Activated T-helper 1 cell treated with anti-CD3 and anti-CD28 coated beads, Interleukin-12 subunit alpha, Interleukin-12 subunit beta, Interleukin-2, Interleukin-4 antibody, amounts not matched to agents 30 ng/mL and 10 ng/mL and 1 ng/mL, durations not matched to agents 14 hours and 24 hours and 36 hours (primary cell): ENCODE measurements at regions not wholly inside any gene's neighbourhood (a gene's known extent, or its start where the extent isn't known, plus 50 kb on each side); places are given as distances from the start of the nearest gene placed in this dataset.

Source experiments
- DNase-seq: peaks from one replicate; pipeline ENCODE4 v3.0.0; 2021; ENCODE audit warnings: low spot score
- H3K27ac Mint-ChIP-seq: one replicate; pipeline ENCODE4 v1.8.0; 2021; ENCODE audit warnings: mild to moderate bottlenecking, mixed read lengths
- H3K27me3 Mint-ChIP-seq: one replicate; pipeline ENCODE4 v1.8.0; 2022; ENCODE audit warnings: mild to moderate bottlenecking, moderate library complexity, mixed read lengths; ENCODE audit not compliant: insufficient read depth
- H3K36me3 Mint-ChIP-seq: one replicate; pipeline ENCODE4 v1.8.0; 2021; ENCODE audit warnings: low read depth, mixed read lengths
- H3K4me1 Mint-ChIP-seq: one replicate; pipeline ENCODE4 v1.8.0; 2021; ENCODE audit warnings: low read depth, mixed read lengths
- H3K4me3 Mint-ChIP-seq: one replicate; pipeline ENCODE4 v1.8.0; 2021; ENCODE audit warnings: mild to moderate bottlenecking, moderate library complexity, mixed read lengths
- H3K9me3 Mint-ChIP-seq: one replicate; pipeline ENCODE4 v1.8.0; 2021; ENCODE audit warnings: mixed read lengths
- intact Hi-C: fragments of 100-400 bp; cut with micrococcal nuclease; formaldehyde crosslinking; loops from one replicate; pipeline ENCODE4 v1.15.1; 2024

DNA sequence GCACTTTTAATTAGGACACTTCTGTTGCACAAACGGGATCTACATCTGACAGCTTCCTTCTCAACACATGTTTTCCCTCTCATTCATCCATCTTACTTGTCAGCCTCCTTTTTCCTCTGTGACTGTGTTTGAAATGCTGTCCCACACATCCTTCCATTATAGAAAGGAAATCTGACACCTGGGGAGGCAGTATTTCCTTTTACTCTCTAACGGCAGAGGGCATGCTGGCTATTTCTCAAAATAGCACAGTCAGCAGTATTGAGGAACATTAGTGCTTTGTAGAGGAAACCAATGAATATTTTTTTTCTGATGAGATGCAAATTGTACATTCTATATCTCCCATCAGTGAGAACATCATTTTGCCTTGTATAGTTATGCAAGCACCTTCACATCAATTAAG lies 668.7 kb downstream of the SLC4A3 start:
- no peaks in the 10 kb centered on the region for H3K36me3 Mint-ChIP-seq
- no peaks in the 10 kb centered on the region for H3K4me1 Mint-ChIP-seq
- no peaks in the 10 kb centered on the region for H3K9me3 Mint-ChIP-seq
- H3K27me3 Mint-ChIP-seq = no peaks in the 10 kb centered on the region
- intact Hi-C loops = no loop called here
- DNase-seq = no peak
- H3K27ac Mint-ChIP-seq = no peak overlapping the region
- no peak overlapping the region for H3K4me3 Mint-ChIP-seq

DNA sequence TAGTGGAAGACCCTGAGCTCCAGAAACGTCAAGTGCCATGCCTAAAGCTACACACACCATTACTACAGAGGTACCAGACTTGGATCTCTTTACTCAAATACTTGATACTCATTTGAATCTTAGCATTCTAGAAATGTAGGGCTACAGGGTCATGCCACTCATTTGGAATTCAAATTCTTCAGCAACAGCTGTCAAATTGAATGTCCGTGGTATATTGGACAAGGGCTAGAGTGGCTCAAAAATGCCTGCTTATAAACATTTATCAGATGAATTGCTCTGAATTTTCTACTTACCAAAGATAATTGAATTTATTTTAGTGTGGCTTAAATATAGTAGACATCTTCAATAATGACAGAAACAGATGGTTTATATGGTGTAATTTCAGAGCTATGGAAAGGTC lies 669.7 kb downstream of the SLC4A3 start:
- Mint-ChIP-seq H3K9me3 (no peaks in the 10 kb centered on the region), H3K27ac (no peak overlapping the region), H3K4me1 (no peaks in the 10 kb centered on the region), H3K36me3 (no peaks in the 10 kb centered on the region), H3K27me3 (no peaks in the 10 kb centered on the region), H3K4me3 (no peak overlapping the region)
- DNase-seq = no peak
- intact Hi-C loops = no loop called here

DNA sequence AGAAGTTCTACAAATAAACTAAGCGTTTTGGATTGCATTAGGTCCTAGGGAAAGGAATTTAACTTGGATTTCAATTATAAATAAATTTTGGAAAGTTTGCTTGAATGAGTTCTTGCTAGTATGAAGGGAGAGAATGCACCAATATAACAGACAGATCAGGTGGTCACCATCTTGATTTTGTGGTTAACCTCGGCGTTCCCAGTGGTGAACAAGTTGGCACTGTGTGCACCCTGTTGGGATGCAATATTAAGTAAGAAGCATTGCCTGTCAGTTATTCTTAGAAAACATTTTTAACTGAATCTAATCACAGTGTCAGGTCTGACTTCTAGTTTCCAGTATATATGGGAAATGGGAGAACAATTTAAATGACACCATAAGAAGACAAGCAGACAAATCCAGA lies 673.4 kb downstream of the SLC4A3 start:
- no peak for DNase-seq
- Mint-ChIP-seq H3K27ac (no peak overlapping the region), H3K4me3 (no peak overlapping the region), H3K36me3 (no peaks in the 10 kb centered on the region), H3K27me3 (no peaks in the 10 kb centered on the region), H3K4me1 (no peaks in the 10 kb centered on the region), H3K9me3 (no peaks in the 10 kb centered on the region)
- intact Hi-C loops = no loop called here

DNA sequence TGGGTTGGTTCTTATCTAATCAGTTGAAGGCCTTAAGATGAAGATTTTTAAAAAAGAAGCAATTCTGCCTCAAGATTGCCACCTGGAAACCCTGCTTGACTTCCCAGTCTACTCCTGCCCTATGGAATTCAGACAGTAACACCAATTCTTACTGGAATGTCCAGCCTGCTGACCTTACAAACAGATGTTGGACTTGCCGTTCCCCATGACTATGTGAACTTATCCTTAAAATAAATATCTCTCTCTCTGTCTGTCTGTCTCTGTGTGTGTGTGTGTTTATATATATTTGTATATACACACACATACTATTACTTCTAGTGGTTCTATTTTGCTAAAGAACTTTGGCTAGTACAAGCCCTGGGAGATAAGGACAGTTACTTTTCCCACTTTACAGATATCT lies 675.3 kb downstream of the SLC4A3 start:
- Mint-ChIP-seq H3K27me3 (no peaks in the 10 kb centered on the region), H3K27ac (no peak overlapping the region), H3K36me3 (no peaks in the 10 kb centered on the region), H3K9me3 (no peaks in the 10 kb centered on the region), H3K4me3 (no peak overlapping the region), H3K4me1 (no peaks in the 10 kb centered on the region)
- intact Hi-C loops = no loop called here
- DNase-seq = no peak

DNA sequence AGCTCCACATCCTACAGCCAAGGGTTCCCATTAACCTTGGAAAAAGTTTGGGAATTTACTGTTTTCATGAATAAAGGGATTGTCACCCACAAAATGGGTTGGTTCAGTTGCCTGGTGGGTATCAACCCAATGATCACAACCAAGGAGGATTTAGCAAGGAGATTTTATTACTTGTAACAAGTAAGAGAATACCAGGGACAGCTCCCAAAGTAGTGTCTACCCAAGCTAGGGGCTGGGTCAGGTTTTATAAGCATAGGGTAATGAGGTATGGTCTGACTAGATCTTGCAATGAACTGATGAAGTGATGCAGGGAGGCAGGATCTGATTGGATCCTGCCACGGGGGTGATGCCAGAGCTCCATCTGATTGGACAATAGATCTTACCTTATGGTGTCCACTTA lies 681.8 kb downstream of the SLC4A3 start:
- Mint-ChIP-seq H3K27ac (no peak overlapping the region), H3K27me3 (peaks cover 2% of the 10 kb centered on the region), H3K9me3 (no peaks in the 10 kb centered on the region), H3K36me3 (no peaks in the 10 kb centered on the region), H3K4me1 (no peaks in the 10 kb centered on the region), H3K4me3 (no peak overlapping the region)
- intact Hi-C loops = no loop called here
- DNase-seq = no peak

DNA sequence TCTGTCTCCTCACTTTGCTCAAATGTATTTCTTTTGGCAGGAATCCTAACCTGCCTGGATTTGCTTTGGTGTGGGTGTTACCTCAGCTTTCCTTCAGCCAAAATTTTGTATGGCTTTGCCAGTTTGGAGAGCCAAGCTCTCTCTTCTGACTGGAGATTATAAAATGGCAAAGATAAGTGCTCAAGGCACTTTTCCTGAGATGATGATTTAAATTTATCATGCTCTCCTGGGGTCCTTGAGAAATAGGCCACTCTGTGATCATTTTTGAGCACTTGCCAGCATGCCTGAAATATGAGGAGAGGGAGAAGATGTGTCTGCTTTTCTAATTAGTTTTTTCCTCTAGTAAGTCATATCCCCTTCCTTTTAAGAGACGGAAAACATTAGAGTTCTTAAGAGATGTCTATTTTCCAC lies 683.0 kb downstream of the SLC4A3 start:
- Mint-ChIP-seq H3K27ac (no peak overlapping the region), H3K4me1 (no peaks in the 10 kb centered on the region), H3K9me3 (no peaks in the 10 kb centered on the region), H3K27me3 (peaks cover 2% of the 10 kb centered on the region), H3K4me3 (no peak overlapping the region), H3K36me3 (no peaks in the 10 kb centered on the region)
- DNase-seq = no peak
- intact Hi-C loops = no loop called here

DNA sequence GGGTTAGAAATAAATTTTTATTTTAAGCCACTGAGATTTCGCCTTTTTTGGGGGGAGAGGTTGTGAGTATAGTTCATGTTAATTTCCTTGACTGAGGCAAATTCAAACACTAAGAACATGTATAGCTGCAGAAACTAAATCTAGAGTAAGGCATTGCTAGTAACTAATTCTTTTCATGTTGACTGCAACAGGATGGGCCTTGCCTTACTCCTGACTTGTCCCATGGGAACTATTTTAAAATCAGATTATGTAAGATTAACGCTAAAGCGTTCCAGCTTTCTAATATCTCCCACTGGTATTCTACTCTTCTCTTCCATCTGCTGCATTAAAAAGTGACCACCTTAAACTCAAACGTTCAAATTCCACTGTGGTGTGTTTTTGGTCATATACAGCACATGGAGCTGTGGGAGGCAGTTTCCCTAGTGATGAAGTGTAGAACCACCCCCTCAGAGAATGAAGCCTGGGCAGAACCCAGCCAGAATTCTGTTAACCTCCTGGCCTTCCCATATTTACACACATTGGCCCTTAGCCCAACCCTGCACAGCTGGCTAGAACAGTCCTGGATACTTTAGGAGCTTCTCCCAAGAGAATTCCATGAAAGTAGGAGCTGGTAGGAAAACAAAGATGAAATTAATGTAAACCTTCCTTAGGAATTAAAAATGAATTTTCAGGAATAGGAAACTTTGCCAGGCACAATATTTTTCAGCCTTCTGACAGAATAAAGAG lies 687.8 kb downstream of the SLC4A3 start:
- Mint-ChIP-seq H3K27ac (no peak overlapping the region), H3K4me1 (no peaks in the 10 kb centered on the region), H3K36me3 (no peaks in the 10 kb centered on the region), H3K27me3 (peaks cover 2% of the 10 kb centered on the region), H3K9me3 (no peaks in the 10 kb centered on the region), H3K4me3 (no peak overlapping the region)
- intact Hi-C loops = no loop called here
- DNase-seq = no peak

DNA sequence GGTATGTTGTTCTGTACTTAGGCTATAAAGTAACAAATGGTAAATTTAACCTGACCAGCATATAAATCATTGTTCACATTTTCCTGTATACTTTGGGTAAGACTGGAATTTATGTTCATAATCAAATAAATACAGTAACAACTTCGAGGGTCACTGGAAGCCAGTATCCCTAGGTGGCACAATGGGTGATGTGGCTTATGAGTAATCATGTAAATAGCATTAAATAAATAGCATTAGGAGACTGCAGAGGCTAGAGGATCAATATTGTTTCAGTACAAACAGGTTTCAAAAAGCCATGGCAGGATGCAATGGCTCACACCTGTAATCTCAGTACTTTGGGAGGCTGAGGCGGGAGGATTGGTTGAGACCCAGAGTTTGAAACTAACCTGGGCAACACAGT lies 690.6 kb downstream of the SLC4A3 start:
- Mint-ChIP-seq H3K4me1 (no peaks in the 10 kb centered on the region), H3K36me3 (no peaks in the 10 kb centered on the region), H3K9me3 (no peaks in the 10 kb centered on the region), H3K4me3 (no peak overlapping the region), H3K27me3 (no peaks in the 10 kb centered on the region), H3K27ac (no peak overlapping the region)
- no peak for DNase-seq
- intact Hi-C loops = no loop called here

DNA sequence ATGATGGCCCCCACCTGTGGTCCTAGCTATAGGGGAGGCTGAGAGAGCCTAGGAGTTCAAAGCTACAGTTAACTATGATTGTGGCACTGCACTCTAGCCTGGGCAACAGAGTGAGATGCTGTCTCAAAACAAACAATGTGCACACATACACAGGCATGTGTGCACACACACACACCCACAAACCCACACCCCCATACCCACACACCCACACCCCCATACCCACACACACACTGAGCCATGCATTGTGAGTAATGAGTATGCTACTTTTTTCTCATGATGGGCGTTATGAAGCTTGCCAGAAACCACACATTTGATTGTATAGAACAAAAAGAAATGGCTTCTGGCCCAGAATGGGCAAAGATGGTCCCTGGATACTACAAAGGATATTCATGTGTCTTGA lies 691.1 kb downstream of the SLC4A3 start:
- H3K27me3 Mint-ChIP-seq = no peaks in the 10 kb centered on the region
- no peaks in the 10 kb centered on the region for H3K9me3 Mint-ChIP-seq
- DNase-seq = no peak
- H3K27ac Mint-ChIP-seq = no peak overlapping the region
- H3K36me3 Mint-ChIP-seq = no peaks in the 10 kb centered on the region
- H3K4me1 Mint-ChIP-seq = no peaks in the 10 kb centered on the region
- intact Hi-C loops = no loop called here
- no peak overlapping the region for H3K4me3 Mint-ChIP-seq

DNA sequence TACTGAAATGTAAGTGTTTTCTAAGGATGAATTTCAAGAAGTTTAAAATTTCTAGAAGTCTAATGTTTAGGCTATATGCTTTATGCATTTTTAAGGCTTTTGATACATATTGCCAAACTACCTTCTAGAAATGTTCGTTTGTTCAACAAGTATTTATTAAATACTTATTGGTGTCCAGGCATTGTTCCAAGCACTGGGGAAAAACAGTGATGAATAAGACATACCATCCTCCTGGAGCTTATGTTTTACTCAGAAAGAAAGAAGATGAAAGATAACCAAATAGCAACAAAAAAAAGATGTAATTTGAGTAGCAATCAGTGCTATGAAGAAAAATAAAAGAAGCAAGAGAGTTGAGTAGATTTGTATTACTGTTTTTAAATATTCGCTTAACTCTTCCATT lies 692.9 kb downstream of the SLC4A3 start:
- Mint-ChIP-seq H3K4me1 (no peaks in the 10 kb centered on the region), H3K27ac (no peak overlapping the region), H3K9me3 (no peaks in the 10 kb centered on the region), H3K4me3 (no peak overlapping the region), H3K36me3 (no peaks in the 10 kb centered on the region), H3K27me3 (no peaks in the 10 kb centered on the region)
- intact Hi-C loops = no loop called here
- DNase-seq = no peak

DNA sequence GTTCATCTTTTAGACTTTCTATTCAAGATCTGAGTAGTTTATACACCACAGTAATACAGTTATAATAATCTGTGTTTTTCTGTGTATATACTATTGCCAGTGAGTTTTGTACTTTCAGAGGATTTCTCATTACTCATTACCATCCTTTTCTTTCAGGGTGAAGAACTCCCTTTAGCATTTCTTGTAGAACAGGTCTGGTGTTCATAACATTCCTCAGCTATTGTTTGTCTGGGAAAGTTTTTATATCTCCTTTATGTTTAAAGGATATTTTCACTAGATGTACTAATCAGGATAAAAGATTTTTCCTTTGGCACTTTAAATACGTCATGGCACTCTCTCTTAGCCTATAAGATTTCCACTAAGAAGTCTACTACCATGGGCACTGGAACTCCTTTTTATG lies 705.5 kb downstream of the SLC4A3 start:
- Mint-ChIP-seq H3K27me3 (peaks cover 2% of the 10 kb centered on the region), H3K36me3 (no peaks in the 10 kb centered on the region), H3K4me3 (no peak overlapping the region), H3K4me1 (no peaks in the 10 kb centered on the region), H3K27ac (no peak overlapping the region), H3K9me3 (no peaks in the 10 kb centered on the region)
- intact Hi-C loops = no loop called here
- DNase-seq = no peak

DNA sequence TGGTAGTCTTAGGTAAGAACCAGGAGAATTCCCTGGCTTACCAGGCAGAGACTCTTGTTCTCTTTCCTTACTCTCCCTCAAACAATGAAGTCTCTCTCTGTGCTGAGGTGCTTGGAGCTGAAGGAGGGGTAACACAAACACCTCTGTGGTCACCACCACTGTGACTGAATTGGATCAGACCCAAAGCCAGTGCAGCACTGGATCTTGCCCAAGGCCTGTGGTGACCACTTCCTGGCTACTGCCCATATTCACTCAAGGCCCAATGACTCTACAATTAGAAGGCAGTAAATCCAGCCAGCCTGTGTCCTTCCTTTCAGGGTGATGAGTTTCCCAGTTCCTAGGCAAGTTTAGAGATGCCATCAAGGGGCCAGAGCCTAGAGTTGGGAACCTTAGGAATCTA lies 706.8 kb downstream of the SLC4A3 start:
- Mint-ChIP-seq H3K4me1 (no peaks in the 10 kb centered on the region), H3K4me3 (no peak overlapping the region), H3K9me3 (no peaks in the 10 kb centered on the region), H3K36me3 (no peaks in the 10 kb centered on the region), H3K27me3 (peaks cover 2% of the 10 kb centered on the region), H3K27ac (no peak overlapping the region)
- intact Hi-C loops = no loop called here
- no peak for DNase-seq

DNA sequence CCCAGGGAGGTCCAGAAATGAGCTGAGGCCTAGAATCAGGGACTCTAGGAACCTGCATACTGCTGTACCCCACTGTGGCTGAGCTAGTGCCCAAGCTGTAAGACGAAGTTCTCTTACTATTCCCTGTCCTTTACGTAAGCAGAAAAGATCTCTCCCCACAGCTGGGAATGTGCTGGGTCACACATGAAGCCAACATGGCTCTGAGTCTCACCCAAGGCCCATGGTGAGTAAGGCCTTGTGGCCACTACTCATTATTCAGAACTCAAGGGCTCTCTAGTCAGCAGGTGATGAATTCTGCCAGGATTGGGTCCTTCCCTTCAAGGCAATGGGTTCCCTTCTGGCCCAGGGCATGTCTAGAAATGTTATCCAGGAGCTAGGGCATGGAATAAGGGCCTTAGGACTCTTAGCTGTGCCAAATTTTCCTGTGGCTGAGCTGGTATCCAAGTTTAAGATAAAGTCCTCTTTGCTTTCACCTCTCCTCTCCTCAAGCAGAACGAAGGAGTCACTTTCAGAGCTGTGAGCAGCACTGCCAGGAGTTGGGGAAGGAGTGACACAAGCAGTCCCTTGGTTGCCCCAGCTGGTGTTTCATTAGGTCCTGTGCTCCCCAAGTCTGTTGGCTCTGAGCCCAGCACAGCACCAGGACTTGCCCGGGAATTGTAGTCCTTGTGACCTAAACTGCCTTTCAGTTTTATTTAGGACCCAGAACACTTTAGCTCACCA lies 707.6 kb downstream of the SLC4A3 start:
- peaks cover 2% of the 10 kb centered on the region for H3K27me3 Mint-ChIP-seq
- no peaks in the 10 kb centered on the region for H3K9me3 Mint-ChIP-seq
- no peak for DNase-seq
- no peak overlapping the region for H3K4me3 Mint-ChIP-seq
- H3K27ac Mint-ChIP-seq = no peak overlapping the region
- intact Hi-C loops = no loop called here
- no peaks in the 10 kb centered on the region for H3K4me1 Mint-ChIP-seq
- H3K36me3 Mint-ChIP-seq = no peaks in the 10 kb centered on the region

DNA sequence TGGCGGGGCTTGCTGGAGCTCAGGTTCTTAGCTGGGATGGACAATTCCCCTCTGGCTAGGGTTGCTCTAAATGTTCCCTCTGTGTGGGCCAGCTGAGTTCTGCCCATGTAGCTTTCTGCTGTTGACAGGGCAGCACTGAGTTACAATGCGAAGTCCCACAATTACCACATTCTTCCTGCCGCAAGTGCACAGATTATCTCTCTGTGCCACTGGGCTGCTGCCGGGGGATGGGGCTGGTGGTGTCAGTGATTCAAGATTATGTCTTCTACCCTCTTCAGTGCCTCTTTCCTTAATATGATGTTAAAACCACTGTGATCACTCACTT lies 708.1 kb downstream of the SLC4A3 start:
- DNase-seq = no peak
- no peaks in the 10 kb centered on the region for H3K9me3 Mint-ChIP-seq
- no peak overlapping the region for H3K4me3 Mint-ChIP-seq
- H3K4me1 Mint-ChIP-seq = no peaks in the 10 kb centered on the region
- H3K27me3 Mint-ChIP-seq = peaks cover 2% of the 10 kb centered on the region
- no peaks in the 10 kb centered on the region for H3K36me3 Mint-ChIP-seq
- no peak overlapping the region for H3K27ac Mint-ChIP-seq
- intact Hi-C loops = no loop called here
